Vagina (tissue), 2 donors: ENCODE measurements at regions not wholly inside any gene's neighbourhood (a gene's known extent, or its start where the extent isn't known, plus 50 kb on each side); places are given as distances from the start of the nearest gene placed in this dataset.

Experiments
- CTCF ChIP-seq, 3 experiments: fragments of 450-650 bp in 2 of 3; fragments of 200-600 bp in 1 of 3; sonication (generic) in 1 of 3; IDR thresholded peaks; one replicate each; pipeline ENCODE4 v1.5.1; 2017 to 2019; ENCODE audit warnings: antibody characterized with exemption in 3 of 3, mild to moderate bottlenecking in 2 of 3, moderate library complexity in 2 of 3
- POLR2AphosphoS5 ChIP-seq, 2 donors: sonication (generic); formaldehyde crosslinking; IDR thresholded peaks; one replicate each; pipeline ENCODE4 v1.9.0; 2017; ENCODE audit warnings: antibody characterized with exemption in 2 of 2, mild to moderate bottlenecking in 2 of 2, low read depth in 1 of 2; ENCODE audit not compliant: insufficient read depth in 1 of 2

GRCh38 chr5:127186657-127187056, 103.9 kb upstream of the MEGF10 start:
- no peak for TF ChIP-seq CTCF (IDR thresholded peaks at IDR 0.05)
- no peak for TF ChIP-seq POLR2AphosphoS5 (IDR thresholded peaks at IDR 0.05; ENCODE audit: insufficient read depth in 1 of 2, low read depth in 1 of 2)
